AG09309 (cell line): ENCODE measurements at regions not wholly inside any gene's neighbourhood (a gene's known extent, or its start where the extent isn't known, plus 50 kb on each side); places are given as distances from the start of the nearest gene placed in this dataset.

Source experiments
- DNase-seq: peaks from one replicate; pipeline ENCODE4 v3.0.0-alpha.2; 2010; ENCODE audit warnings: low read depth
- H3K4me3 ChIP-seq: 2 replicates; pipeline ENCODE4 v1.5.1; 2011; ENCODE audit warnings: mild to moderate bottlenecking, low read depth, low read length, moderate library complexity; ENCODE audit not compliant: control insufficient read depth
- CTCF ChIP-seq: IDR thresholded peaks from 2 replicates; pipeline ENCODE4 v1.5.1; 2011; ENCODE audit warnings: mild to moderate bottlenecking, low read depth, low read length, inconsistent platforms; ENCODE audit not compliant: insufficient read depth, control insufficient read depth; ENCODE audit errors: missing control alignments

DNA sequence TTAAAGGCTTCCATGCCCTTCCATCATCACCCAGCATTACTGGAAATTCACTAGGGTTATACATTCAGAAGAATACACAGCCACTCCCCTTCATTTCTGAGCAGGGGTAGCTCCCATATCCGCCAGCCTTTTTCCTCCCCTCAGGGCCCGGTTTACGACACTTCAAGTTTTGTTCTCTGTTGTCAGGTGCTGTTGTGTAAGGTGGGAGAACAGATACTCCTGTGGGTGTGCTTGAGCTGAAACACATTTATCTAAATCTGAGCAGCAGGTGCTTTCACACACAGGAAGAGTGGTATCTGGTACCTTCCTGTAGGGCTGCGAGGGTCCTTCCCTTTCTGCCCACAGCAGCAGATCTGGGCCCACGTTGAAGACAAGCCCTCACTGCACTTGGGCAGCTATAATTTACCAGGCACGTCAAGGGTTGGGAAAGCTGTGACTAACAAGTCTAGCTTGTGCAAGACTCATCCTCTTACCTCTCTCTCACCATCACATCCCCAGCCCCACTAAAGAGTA lies 215.8 kb upstream of the RREB1 start:
- no peak for TF ChIP-seq CTCF
- no peak for DNase-seq
- H3K4me3 ChIP-seq, result no peak overlapping the region

DNA sequence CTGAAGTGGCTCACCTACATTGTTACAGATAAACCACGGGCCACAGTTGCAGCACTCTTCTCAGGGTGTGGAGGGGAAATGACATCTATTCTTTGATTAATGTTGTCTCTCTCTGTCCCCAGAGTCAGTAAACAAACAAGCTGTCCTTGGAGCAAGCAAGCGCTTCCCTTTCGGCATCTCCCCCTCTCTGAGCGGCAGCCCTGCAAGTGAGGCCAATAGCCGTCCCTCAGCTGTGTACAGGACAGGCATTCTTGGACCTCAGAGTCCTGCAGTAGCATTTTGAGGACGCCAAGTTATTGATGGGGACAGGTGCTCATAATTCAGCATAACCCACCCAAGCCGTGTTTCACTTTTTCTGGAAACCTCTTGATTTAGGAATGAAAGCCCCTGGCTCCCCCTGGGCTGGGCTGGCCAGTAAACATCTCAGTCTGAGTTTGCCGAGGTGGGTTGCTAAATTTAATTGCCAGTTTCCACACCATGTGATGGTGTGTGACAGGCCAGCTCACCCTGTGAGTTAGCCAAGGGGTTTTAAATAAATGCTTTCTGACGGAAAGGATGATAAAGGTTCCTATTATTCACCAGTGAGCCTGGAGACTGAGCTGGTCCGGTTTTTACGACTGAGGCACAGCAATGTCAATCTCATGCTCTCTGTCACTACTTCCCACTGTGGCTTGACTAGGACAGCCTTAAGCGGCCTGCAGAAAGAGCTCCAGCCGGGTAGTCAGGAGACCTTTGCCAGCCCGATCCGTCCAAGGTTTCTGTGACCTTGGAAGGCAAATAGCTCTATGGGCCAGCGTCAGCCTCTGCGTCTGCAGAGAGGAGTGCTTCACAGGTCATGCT lies 214.8 kb upstream of the RREB1 start:
- DNase-seq, result no peak
- no peak for TF ChIP-seq CTCF
- no peak overlapping the region for H3K4me3 ChIP-seq

DNA sequence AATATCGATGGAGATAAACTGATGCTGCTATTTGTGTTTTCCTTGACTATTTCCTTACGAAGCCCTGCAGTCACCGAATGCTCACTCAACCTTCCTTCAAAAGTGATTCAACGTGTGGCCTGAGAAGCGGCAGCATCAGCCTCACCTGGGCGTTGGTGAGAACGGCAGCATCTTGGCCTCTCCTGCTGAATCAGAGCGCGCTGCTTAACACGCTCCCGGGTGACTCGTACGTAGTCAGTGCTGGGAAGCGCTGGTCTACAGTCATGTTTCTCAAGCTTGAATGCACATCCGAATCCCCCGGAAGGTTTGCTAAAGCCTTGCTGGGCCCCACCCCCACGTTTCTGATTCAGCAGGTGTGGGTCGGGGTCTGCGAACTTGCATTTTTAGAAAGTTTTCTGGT lies 214.1 kb upstream of the RREB1 start:
- H3K4me3 ChIP-seq, result no peak overlapping the region
- DNase-seq, result no peak
- no peak for TF ChIP-seq CTCF

- TF ChIP-seq CTCF, result no peak
- H3K4me3 ChIP-seq, result no peak overlapping the region
- DNase-seq, result no peak
These were observed 211.8 kb upstream of the RREB1 start for GRCh38 chr6:6895929-6896328.

DNA sequence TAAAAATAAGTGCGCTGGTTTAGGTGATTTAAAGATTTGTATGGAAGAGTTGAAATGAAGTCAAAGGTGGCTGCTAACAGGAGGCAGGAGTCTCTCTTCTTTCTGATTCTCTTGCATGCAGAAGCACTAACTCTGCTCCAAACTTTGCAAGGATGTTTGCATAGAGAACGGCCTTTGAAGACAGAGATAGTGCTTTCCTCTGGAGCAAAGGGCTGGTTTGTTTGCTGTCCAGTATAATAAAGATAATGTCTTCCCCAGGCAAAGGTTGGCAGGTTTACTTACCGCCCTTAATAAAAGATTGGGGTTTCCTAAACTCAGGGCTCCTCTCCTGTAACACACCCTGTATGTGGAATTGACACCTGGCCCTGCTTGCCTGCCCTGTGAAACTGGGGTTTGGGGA lies 210.6 kb upstream of the RREB1 start:
- no peak for TF ChIP-seq CTCF
- no peak for DNase-seq
- no peak overlapping the region for H3K4me3 ChIP-seq

- H3K4me3 ChIP-seq, result no peak overlapping the region
- DNase-seq, result no peak
- no peak for TF ChIP-seq CTCF
These were observed 207.1 kb upstream of the RREB1 start for GRCh38 chr6:6900569-6901204.
